Activated CD8-positive, alpha-beta memory T cell treated with anti-CD3 and anti-CD28 coated beads, Interleukin-2, amount 10 ng/mL, durations not matched to agents 7 days and 5 days (primary cell): ENCODE measurements at regions not wholly inside any gene's neighbourhood (a gene's known extent, or its start where the extent isn't known, plus 50 kb on each side); places are given as distances from the start of the nearest gene placed in this dataset.
"Not testable (repeated sequence)": the region's sequence is repeated elsewhere in the genome, so short reads cannot be mapped to it uniquely, and the experiment has no call there.

ENCODE experiments used
- ATAC-seq: fragments of 150-1000 bp; cut with Tn5 transposase; one replicate; pipeline ENCODE4 v1.10.0; 2021; ENCODE audit warnings: moderate library complexity
- CTCF ChIA-PET: fragments of 350-600 bp; sonication (Branson Sonifier 250); formaldehyde crosslinking; loops from one replicate; lab custom pipeline; 2021; ENCODE audit warnings: antibody characterized with exemption; lab: Charles Lee
- DNase-seq: peaks from one replicate; pipeline ENCODE4 v3.0.0-alpha.2; 2020
- H3K27ac Mint-ChIP-seq: one replicate; pipeline ENCODE4 v1.8.0; 2021; ENCODE audit warnings: mild to moderate bottlenecking, mixed read lengths
- H3K27me3 Mint-ChIP-seq: one replicate; pipeline ENCODE4 v1.8.0; 2021; ENCODE audit warnings: mixed read lengths
- H3K36me3 Mint-ChIP-seq: one replicate; pipeline ENCODE4 v1.8.0; 2021; ENCODE audit warnings: mild to moderate bottlenecking, mixed read lengths
- H3K4me1 Mint-ChIP-seq: one replicate; pipeline ENCODE4 v1.8.0; 2021; ENCODE audit warnings: mixed read lengths
- H3K4me3 Mint-ChIP-seq: one replicate; pipeline ENCODE4 v1.8.0; 2021; ENCODE audit warnings: mild to moderate bottlenecking, moderate library complexity, mixed read lengths
- H3K9me3 Mint-ChIP-seq: one replicate; pipeline ENCODE4 v1.8.0; 2022; ENCODE audit warnings: low read depth, mixed read lengths

- H3K27me3 Mint-ChIP-seq, result no peaks in the 10 kb centered on the region
- CTCF ChIA-PET, result interaction anchor here (1.9 kb wide), 1 partner anchor 216 kb away, joined by 4 read pairs; no protein-coding TSS in a partner anchor
- H3K9me3 Mint-ChIP-seq, result no peaks in the 10 kb centered on the region
- ATAC-seq (no peak), DNase-seq (no peak)
- H3K36me3 Mint-ChIP-seq, result no peaks in the 10 kb centered on the region
- no peak overlapping the region for H3K27ac Mint-ChIP-seq
- H3K4me3 Mint-ChIP-seq, result no peak overlapping the region
- peaks cover 37% of the 10 kb centered on the region for H3K4me1 Mint-ChIP-seq
These were observed 106.4 kb downstream of the SLC25A47 start for GRCh38 chr14:100429537-100429936.

GRCh38 chr14:100430571-100430970 is 107.4 kb downstream of the SLC25A47 start:
- Mint-ChIP-seq H3K4me1 (peaks cover 32% of the 10 kb centered on the region), H3K27ac (no peak overlapping the region), H3K9me3 (no peaks in the 10 kb centered on the region), H3K4me3 (no peak overlapping the region), H3K36me3 (no peaks in the 10 kb centered on the region), H3K27me3 (no peaks in the 10 kb centered on the region)
- ATAC-seq (no peak), DNase-seq (no peak)
- CTCF ChIA-PET, result interaction anchor here (1.9 kb wide), 1 partner anchor 215 kb away, joined by 4 read pairs; no protein-coding TSS in a partner anchor

- not testable (repeated sequence) for H3K27me3 Mint-ChIP-seq, ATAC-seq, DNase-seq, H3K4me3 Mint-ChIP-seq, H3K27ac Mint-ChIP-seq, H3K9me3 Mint-ChIP-seq, H3K36me3 Mint-ChIP-seq
- H3K4me1 Mint-ChIP-seq, result peaks cover 27% of the 10 kb centered on the region
- CTCF ChIA-PET, result interaction anchor here (0.6 to 1.9 kb wide), 2 partner anchors 58 to 214 kb away, joined by 3 to 4 read pairs; no protein-coding TSS in a partner anchor
These were observed 108.3 kb downstream of the SLC25A47 start for GRCh38 chr14:100431461-100431860.

- H3K4me1 Mint-ChIP-seq, result peaks cover 27% of the 10 kb centered on the region
These were observed 109.7 kb downstream of the SLC25A47 start for GRCh38 chr14:100432652-100433427.

GRCh38 chr14:100433428-100433814 is 110.3 kb downstream of the SLC25A47 start:
- Mint-ChIP-seq H3K36me3 (no peaks in the 10 kb centered on the region), H3K9me3 (no peaks in the 10 kb centered on the region), H3K4me3 (no peak overlapping the region), H3K27me3 (no peaks in the 10 kb centered on the region), H3K4me1 (peaks cover 22% of the 10 kb centered on the region), H3K27ac (no peak overlapping the region)
- CTCF ChIA-PET, result no interaction called here
- ATAC-seq, result no peak
- DNase-seq, result no peak

More at GRCh38 chr14:100432652-100433427, 109.7 kb downstream of the SLC25A47 start:
- H3K27me3 Mint-ChIP-seq, result no peaks in the 10 kb centered on the region
- H3K4me3 Mint-ChIP-seq, result no peak overlapping the region
- DNase-seq, result no peak
- no peak overlapping the region for H3K27ac Mint-ChIP-seq
- ATAC-seq, result no peak
- H3K36me3 Mint-ChIP-seq, result no peaks in the 10 kb centered on the region
- CTCF ChIA-PET, result no interaction called here
- no peaks in the 10 kb centered on the region for H3K9me3 Mint-ChIP-seq

GRCh38 chr14:100434033-100434601 is 111.0 kb downstream of the SLC25A47 start:
- Mint-ChIP-seq H3K9me3 (no peaks in the 10 kb centered on the region), H3K4me1 (peaks cover 16% of the 10 kb centered on the region), H3K36me3 (no peaks in the 10 kb centered on the region), H3K4me3 (no peak overlapping the region), H3K27ac (no peak overlapping the region), H3K27me3 (no peaks in the 10 kb centered on the region)
- CTCF ChIA-PET, result interaction anchor here (1.7 kb wide), 1 partner anchor 212 kb away, joined by 5 read pairs; no protein-coding TSS in a partner anchor
- no peak for DNase-seq
- peak; percentile 30 for ATAC-seq

DNA sequence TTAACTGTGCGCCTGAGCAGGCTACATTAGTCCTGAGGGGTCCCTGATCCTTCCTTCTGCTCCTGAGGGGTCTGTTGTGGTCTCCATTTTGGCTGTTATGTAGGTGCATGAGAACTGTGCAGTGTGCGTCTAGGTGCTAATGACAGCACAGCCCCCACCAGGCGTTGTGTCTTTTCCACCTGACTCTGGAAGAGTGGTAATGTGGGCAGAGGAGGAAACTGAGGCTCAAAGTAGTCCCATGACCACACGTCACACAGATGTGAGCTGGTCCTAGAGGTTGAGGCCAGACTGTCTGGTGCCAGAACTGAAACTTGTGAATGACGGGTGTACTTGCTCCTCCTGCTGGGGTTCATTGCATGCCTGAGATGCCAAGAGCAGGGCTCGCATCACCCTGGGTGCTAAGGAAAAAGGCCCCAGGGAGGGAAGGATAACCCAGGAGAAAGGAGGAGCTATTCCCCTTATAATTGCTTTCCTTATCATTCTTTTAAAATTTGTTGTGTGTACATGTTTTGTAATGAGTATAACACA is 111.8 kb downstream of the SLC25A47 start:
- H3K4me1 Mint-ChIP-seq, result peaks cover 19% of the 10 kb centered on the region
- CTCF ChIA-PET, result interaction anchor here (1.7 to 8.2 kb wide), 2 partner anchors 211 to 219 kb away, joined by 5 to 48 read pairs; no protein-coding TSS in a partner anchor
- no peaks in the 10 kb centered on the region for H3K36me3 Mint-ChIP-seq
- H3K9me3 Mint-ChIP-seq, result no peaks in the 10 kb centered on the region
- H3K27ac Mint-ChIP-seq, result no peak overlapping the region
- ATAC-seq (no peak), DNase-seq (no peak)
- H3K4me3 Mint-ChIP-seq, result no peak overlapping the region
- no peaks in the 10 kb centered on the region for H3K27me3 Mint-ChIP-seq

- no peaks in the 10 kb centered on the region for H3K27me3 Mint-ChIP-seq
- CTCF ChIA-PET, result interaction anchor here (1.7 to 8.2 kb wide), 2 partner anchors 210 to 218 kb away, joined by 5 to 48 read pairs; no protein-coding TSS in a partner anchor
These were observed 112.3 kb downstream of the SLC25A47 start for GRCh38 chr14:100435459-100435858.

DNA sequence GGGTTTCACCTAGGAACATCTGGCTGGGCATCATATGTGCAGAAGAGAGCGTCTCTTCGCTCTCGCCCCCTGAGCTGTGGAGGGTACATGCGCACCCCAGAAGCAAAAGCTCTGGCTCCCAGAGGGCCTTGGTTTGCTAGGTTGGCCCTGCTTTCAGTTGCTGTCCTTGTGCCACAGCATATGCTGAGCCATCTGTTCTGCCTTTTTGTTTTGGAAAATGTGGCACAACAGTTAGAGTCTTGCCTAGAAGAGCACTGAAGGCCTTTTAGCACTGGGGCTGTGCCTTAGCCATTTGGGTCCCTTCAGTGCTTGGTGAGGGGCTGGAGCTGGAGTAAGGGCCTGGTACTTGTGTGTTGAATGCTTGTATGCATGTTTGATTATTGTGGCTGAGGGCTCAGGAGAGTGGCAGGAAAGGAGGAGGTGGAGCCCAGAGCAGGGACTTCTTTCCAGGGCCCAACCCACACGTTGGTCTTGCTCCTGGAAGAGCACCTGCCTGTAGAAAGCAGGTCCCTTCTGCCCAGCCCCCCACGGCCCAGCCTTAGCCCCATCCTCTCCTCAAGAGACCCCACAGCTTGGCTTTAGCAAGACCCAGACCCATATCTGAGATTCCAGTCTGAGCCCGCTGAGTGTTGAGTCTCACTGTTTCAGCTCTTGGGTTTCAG is 113.7 kb downstream of the SLC25A47 start:
- H3K27ac Mint-ChIP-seq, result no peak overlapping the region
- no peaks in the 10 kb centered on the region for H3K9me3 Mint-ChIP-seq
- CTCF ChIA-PET, result interaction anchor here (0.8 to 8.2 kb wide), 3 partner anchors 20 to 217 kb away, joined by 3 to 48 read pairs (median 3); no protein-coding TSS in a partner anchor
- no peak for DNase-seq
- H3K36me3 Mint-ChIP-seq, result no peaks in the 10 kb centered on the region
- H3K4me1 Mint-ChIP-seq, result peaks cover 35% of the 10 kb centered on the region
- no peak for ATAC-seq
- no peak overlapping the region for H3K4me3 Mint-ChIP-seq
- H3K27me3 Mint-ChIP-seq, result no peaks in the 10 kb centered on the region

More at GRCh38 chr14:100435459-100435858, 112.3 kb downstream of the SLC25A47 start:
- DNase-seq (peak; percentile 29), ATAC-seq (no peak)
- no peaks in the 10 kb centered on the region for H3K36me3 Mint-ChIP-seq
- no peaks in the 10 kb centered on the region for H3K9me3 Mint-ChIP-seq
- H3K27ac Mint-ChIP-seq, result no peak overlapping the region
- H3K4me3 Mint-ChIP-seq, result no peak overlapping the region
- H3K4me1 Mint-ChIP-seq, result peaks cover 23% of the 10 kb centered on the region

DNA sequence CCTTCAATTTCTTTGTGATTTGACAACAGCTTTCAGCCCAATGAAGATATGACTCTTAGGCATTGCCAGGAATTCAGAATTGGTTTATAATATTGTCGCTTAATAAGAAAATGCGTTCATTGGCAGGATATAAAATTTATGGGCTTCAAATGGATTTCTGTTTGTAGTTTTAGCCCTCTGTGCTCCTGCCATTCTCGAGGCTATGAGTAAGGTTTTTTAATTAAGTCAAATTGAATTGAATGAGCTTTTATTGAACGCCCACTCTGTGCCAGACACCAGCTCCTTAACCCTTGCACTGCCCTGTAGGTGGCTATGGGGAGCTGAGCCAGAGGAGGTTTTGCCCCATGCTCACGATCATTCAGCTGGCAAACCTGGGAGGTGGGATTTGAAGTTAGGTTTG is 115.1 kb downstream of the SLC25A47 start:
- H3K4me1 Mint-ChIP-seq, result peaks cover 42% of the 10 kb centered on the region
- H3K27ac Mint-ChIP-seq, result no peak overlapping the region
- no peaks in the 10 kb centered on the region for H3K36me3 Mint-ChIP-seq
- no peaks in the 10 kb centered on the region for H3K9me3 Mint-ChIP-seq
- H3K4me3 Mint-ChIP-seq, result no peak overlapping the region
- no peaks in the 10 kb centered on the region for H3K27me3 Mint-ChIP-seq
- CTCF ChIA-PET, result interaction anchor here (1.1 to 8.2 kb wide), 2 partner anchors 208 to 215 kb away, joined by 5 to 48 read pairs; no protein-coding TSS in a partner anchor
- no peak for ATAC-seq
- DNase-seq, result no peak

- no peaks in the 10 kb centered on the region for H3K36me3 Mint-ChIP-seq
- H3K27ac Mint-ChIP-seq, result no peak overlapping the region
- no peaks in the 10 kb centered on the region for H3K27me3 Mint-ChIP-seq
- DNase-seq, result peak; percentile 42
- peak; percentile 43 for ATAC-seq
- peaks cover 39% of the 10 kb centered on the region for H3K4me1 Mint-ChIP-seq
- CTCF ChIA-PET, result interaction anchor here (1.1 to 8.2 kb wide), 7 partner anchors 14 to 217 kb away, joined by 4 to 48 read pairs (median 6); no protein-coding TSS in a partner anchor
- no peak overlapping the region for H3K4me3 Mint-ChIP-seq
- no peaks in the 10 kb centered on the region for H3K9me3 Mint-ChIP-seq
These were observed 115.8 kb downstream of the SLC25A47 start for GRCh38 chr14:100438678-100439592.

- H3K9me3 Mint-ChIP-seq, result no peaks in the 10 kb centered on the region
- ATAC-seq (no peak), DNase-seq (no peak)
- CTCF ChIA-PET, result interaction anchor here (0.6 to 8.2 kb wide), 11 partner anchors 15 to 457 kb away, joined by 3 to 48 read pairs (median 5); no protein-coding TSS in a partner anchor
- H3K4me3 Mint-ChIP-seq, result no peak overlapping the region
- H3K27ac Mint-ChIP-seq, result no peak overlapping the region
- peaks cover 30% of the 10 kb centered on the region for H3K4me1 Mint-ChIP-seq
- H3K27me3 Mint-ChIP-seq, result no peaks in the 10 kb centered on the region
- no peaks in the 10 kb centered on the region for H3K36me3 Mint-ChIP-seq
These were observed 116.6 kb downstream of the SLC25A47 start for GRCh38 chr14:100439781-100440180.
